B cell (primary cell): ENCODE measurements at regions not wholly inside any gene's neighbourhood (a gene's known extent, or its start where the extent isn't known, plus 50 kb on each side); places are given as distances from the start of the nearest gene placed in this dataset.

Source experiments
- CTCF ChIP-seq: fragments of 200-600 bp; IDR thresholded peaks from one replicate; pipeline ENCODE4 v1.8.0; 2022; ENCODE audit warnings: antibody characterized with exemption, mild to moderate bottlenecking
- EZH2 ChIP-seq: IDR thresholded peaks from 2 replicates; pipeline ENCODE4 v1.6.1; 2012; ENCODE audit warnings: borderline replicate concordance, low read depth, mild to moderate bottlenecking, moderate library complexity, low read length; ENCODE audit not compliant: insufficient read depth, poor library complexity, severe bottlenecking

DNA sequence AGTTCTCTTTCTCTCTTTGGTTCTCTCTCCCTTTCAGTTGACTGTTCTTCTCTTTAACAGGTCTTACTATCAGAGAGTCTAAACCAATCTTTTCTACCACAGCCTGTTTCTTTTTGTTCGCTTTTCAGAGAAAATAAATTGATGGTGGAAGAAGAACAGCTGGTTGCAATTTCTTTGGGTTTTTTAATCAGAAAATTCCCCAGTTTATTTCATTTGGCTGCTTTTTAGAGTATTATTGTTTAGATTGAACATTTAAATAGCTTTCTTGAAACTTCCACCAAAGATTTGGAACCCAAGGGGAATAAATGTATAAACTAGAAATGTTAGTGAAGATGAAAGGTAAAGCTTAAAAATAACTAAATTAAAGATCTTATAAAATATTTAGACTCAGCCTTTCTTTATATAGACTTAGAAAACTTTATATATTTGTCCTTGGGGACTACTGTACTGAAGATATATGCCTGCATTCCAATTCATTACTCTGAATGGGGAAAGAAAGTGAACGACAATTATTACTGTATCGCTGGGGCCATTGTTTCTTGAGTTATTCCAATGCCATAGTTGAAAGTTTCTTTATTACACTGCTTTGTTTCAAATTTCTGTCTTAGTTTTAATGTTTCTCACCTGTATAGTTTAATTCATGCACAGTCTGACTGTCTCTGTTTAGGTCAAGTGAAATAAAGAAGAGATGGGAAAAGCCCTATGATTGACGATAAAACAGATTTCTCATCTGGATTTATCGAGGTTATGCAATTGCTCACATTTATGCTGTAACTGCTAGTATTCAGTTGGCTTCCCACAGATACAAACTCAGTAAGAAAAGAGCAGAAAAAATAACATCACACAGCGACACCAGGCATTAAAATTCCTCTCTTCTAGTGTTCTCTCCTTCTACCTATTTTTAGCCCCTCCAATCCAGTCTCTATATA is 169.4 kb upstream of the CSNK1A1L start:
- TF ChIP-seq CTCF (no peak), EZH2 (no peak)
